ENCODE measurements at regions not wholly inside any gene's neighbourhood (a gene's known extent, or its start where the extent isn't known, plus 50 kb on each side); places are given as distances from the start of the nearest gene placed in this dataset.

GRCh38 chr16:65863236-65863635, 503.3 kb upstream of the CDH5 start:
- no peak for TF ChIP-seq TEAD4 (IDR thresholded peaks at IDR 0.05)
- no peak for TF ChIP-seq NFIC (IDR thresholded peaks at IDR 0.05)
- TF ChIP-seq MAX (IDR thresholded peaks at IDR 0.05) = no peak
- TF ChIP-seq TAF1 (IDR thresholded peaks at IDR 0.05; ENCODE audit: low read depth) = no peak
- no peak for TF ChIP-seq REST (IDR thresholded peaks at IDR 0.05; ENCODE audit: low read depth)
- TF ChIP-seq RAD21 (IDR thresholded peaks at IDR 0.05; ENCODE audit: low read depth) = no peak
- no peak for TF ChIP-seq CREB1 (IDR thresholded peaks at IDR 0.05; ENCODE audit: low read depth)
- no peak for TF ChIP-seq EP300 (IDR thresholded peaks at IDR 0.05; ENCODE audit: borderline replicate concordance)
- no peak for TF ChIP-seq TCF12 (IDR thresholded peaks at IDR 0.05; ENCODE audit: low read depth)
- no peak for TF ChIP-seq EGR1 (IDR thresholded peaks at IDR 0.05)

Data from Ishikawa (cell line).